IPS DF 19.7 (cell line): ENCODE measurements at regions not wholly inside any gene's neighbourhood (a gene's known extent, or its start where the extent isn't known, plus 50 kb on each side); places are given as distances from the start of the nearest gene placed in this dataset.

ENCODE experiments used
- DNase-seq: peaks from one replicate; pipeline ENCODE4 v3.0.0-alpha.2; 2013; ENCODE audit warnings: low read depth, low spot score

GRCh38 chr16:35841632-35842031 is 2382.2 kb downstream of the TP53TG3F start:
- no peak for DNase-seq

- DNase-seq, result no peak
Observed at GRCh38 chr16:35862242-35862641, 2402.8 kb downstream of the TP53TG3F start.

- DNase-seq, result no peak
Observed at GRCh38 chr16:35868630-35869029, 2409.2 kb downstream of the TP53TG3F start.

- no peak for DNase-seq
Observed at GRCh38 chr16:35873472-35873871, 2414.1 kb downstream of the TP53TG3F start.

GRCh38 chr16:35881654-35882053 is 2422.2 kb downstream of the TP53TG3F start:
- DNase-seq, result no peak

GRCh38 chr16:35906440-35906839 is 2447.0 kb downstream of the TP53TG3F start:
- no peak for DNase-seq

- DNase-seq, result no peak
Observed at GRCh38 chr16:35908152-35908551, 2448.7 kb downstream of the TP53TG3F start.

GRCh38 chr16:35908942-35909341 is 2449.5 kb downstream of the TP53TG3F start:
- no peak for DNase-seq

- no peak for DNase-seq
Observed at GRCh38 chr16:35909351-35909954, 2450.0 kb downstream of the TP53TG3F start.

GRCh38 chr16:35910409-35910808 is 2451.0 kb downstream of the TP53TG3F start:
- DNase-seq, result no peak

- DNase-seq, result no peak
Observed at GRCh38 chr16:35911899-35912298, 2452.5 kb downstream of the TP53TG3F start.

GRCh38 chr16:35931722-35932121 is 2472.3 kb downstream of the TP53TG3F start:
- DNase-seq, result no peak
